Prostate gland (tissue), 2 donors: ENCODE measurements at regions not wholly inside any gene's neighbourhood (a gene's known extent, or its start where the extent isn't known, plus 50 kb on each side); places are given as distances from the start of the nearest gene placed in this dataset.

Experiments used
- DNase-seq: peaks from one replicate; pipeline ENCODE4 v3.0.0-alpha.2; 2019; ENCODE audit warnings: low spot score
- H3K27ac ChIP-seq, 2 donors: fragments of 200-600 bp; sonication (generic); 2 replicates each; pipeline ENCODE4 v1.5.1; 2017 to 2019
- H3K27me3 ChIP-seq: fragments of 200-600 bp; sonication (generic); replicated peaks from 2 replicates; pipeline ENCODE4 v1.5.1; 2019; ENCODE audit not compliant: insufficient read depth
- H3K36me3 ChIP-seq, 2 donors: fragments of 200-600 bp; sonication (generic); 1 replicate in 1 of 2; 2 replicates in 1 of 2; pipeline versions ENCODE4 v1.5.1 to v1.8.1; 2017 to 2019
- H3K4me1 ChIP-seq: fragments of 200-600 bp; sonication (generic); replicated peaks from 2 replicates; pipeline ENCODE4 v1.5.1; 2019
- H3K4me3 ChIP-seq, 2 donors: fragments of 200-600 bp; sonication (generic); 2 replicates each; pipeline ENCODE4 v1.5.1; 2017 to 2019
- H3K9me3 ChIP-seq: fragments of 200-600 bp; sonication (generic); 2 replicates; pipeline ENCODE4 v1.5.1; 2017
- POLR2A ChIP-seq: fragments of 450-650 bp; IDR thresholded peaks from one replicate; pipeline ENCODE4 v1.6.1; 2016; ENCODE audit warnings: antibody characterized with exemption, mild to moderate bottlenecking
- POLR2AphosphoS5 ChIP-seq: sonication (generic); formaldehyde crosslinking; IDR thresholded peaks from one replicate; pipeline ENCODE4 v1.6.1; 2017; ENCODE audit warnings: antibody characterized with exemption
- WGBS: methylation state at CpG from one replicate; pipeline ENCODE4 v1.1.5; 2018; 5-methylcytosine and 5-hydroxymethylcytosine counted together
- intact Hi-C: fragments of 100-400 bp; cut with DNase I; formaldehyde crosslinking; loops from one replicate; pipeline ENCODE4 v1.14.2; 2022
- TF ChIP-seq, protein P1 (sequence below), 4 experiments: fragments of 200-600 bp in 2 of 4; fragments of 450-650 bp in 2 of 4; sonication (generic) in 2 of 4; IDR thresholded peaks; 1 replicate in 3 of 4; 2 replicates in 1 of 4; pipeline ENCODE4 v1.5.1; 2016 to 2019; ENCODE audit warnings: antibody characterized with exemption in 4 of 4, mild to moderate bottlenecking in 2 of 4, moderate library complexity in 2 of 4

DNA sequence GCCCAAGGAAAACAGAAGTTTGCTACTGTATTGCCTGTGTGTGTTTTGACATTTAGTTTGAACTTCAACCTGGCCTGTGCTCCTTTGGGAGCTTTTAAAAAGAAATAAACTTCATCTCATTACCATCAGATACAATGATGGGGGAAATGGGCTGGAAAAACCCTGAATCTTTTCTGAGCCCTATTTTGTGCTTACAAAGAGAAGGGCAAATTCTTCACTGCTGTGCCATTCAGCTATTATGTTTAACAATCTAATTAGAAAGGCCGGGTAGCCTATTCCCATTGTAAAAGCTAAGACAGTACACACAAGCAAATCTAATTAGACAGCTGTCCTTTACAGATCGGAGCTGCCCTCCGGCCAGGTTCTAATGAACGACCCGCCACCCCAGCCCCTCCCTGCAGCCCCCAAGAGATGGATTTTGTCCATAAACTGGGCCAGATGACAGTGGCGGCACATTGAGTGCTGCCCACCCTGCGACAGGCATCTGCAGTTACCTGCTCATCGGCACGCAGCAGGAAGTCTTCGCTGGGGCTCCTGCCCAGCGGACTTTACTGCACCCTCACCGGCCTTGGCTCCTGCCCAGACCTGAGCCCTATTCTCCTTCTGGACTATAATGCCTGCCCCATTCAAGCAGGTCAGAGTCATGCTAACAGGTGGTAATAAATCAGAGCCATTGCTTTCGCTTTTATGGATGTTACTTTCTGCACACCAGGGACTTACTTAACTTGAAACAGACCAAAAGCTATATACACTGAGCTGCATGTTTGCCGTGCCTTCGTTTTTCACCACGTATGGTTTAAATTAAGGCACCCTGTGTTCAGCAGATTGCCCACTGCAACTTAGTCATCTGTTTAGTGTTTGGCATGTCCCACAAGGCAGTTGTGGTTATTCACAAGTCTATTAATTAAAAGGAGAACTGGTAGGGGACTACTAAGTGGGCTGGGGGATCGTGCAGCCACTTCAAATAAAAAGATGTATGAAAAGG, 549.6 kb downstream of the FGF9 start:
- TF ChIP-seq, protein P1, sequence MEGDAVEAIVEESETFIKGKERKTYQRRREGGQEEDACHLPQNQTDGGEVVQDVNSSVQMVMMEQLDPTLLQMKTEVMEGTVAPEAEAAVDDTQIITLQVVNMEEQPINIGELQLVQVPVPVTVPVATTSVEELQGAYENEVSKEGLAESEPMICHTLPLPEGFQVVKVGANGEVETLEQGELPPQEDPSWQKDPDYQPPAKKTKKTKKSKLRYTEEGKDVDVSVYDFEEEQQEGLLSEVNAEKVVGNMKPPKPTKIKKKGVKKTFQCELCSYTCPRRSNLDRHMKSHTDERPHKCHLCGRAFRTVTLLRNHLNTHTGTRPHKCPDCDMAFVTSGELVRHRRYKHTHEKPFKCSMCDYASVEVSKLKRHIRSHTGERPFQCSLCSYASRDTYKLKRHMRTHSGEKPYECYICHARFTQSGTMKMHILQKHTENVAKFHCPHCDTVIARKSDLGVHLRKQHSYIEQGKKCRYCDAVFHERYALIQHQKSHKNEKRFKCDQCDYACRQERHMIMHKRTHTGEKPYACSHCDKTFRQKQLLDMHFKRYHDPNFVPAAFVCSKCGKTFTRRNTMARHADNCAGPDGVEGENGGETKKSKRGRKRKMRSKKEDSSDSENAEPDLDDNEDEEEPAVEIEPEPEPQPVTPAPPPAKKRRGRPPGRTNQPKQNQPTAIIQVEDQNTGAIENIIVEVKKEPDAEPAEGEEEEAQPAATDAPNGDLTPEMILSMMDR (IDR thresholded peaks at IDR 0.05), result no peak
- TF ChIP-seq POLR2AphosphoS5 (no peak), POLR2A (no peak)
- WGBS, result 48% methylated on average over 16 of the region's 17 CpGs
- Histone ChIP-seq H3K27me3 (no peaks in the 10 kb centered on the region), H3K36me3 (no peaks in the 10 kb centered on the region), H3K27ac (no peak overlapping the region), H3K4me3 (no peak overlapping the region), H3K4me1 (no peaks in the 10 kb centered on the region), H3K9me3 (no peaks in the 10 kb centered on the region)
- DNase-seq, result no peak
- intact Hi-C loops, result no loop called here

DNA sequence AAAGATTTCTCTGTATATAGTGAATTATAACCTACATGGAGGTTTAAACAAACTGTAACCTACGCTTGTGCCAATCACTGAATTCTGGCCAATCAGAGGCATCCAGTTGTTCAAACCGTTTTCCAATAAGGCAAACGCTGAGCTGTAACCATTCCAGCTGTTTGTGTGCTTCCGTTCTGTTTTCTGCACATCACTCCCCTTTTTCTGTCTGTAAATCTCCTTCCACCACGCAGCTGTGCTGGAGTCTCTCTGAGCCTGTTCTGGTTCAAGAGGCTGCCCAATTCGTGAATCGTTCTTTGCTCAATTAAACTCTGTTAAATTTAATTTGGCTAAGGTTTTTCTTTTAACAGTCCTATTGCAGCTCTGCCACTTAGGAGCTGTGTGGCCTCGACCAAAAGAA, 552.5 kb downstream of the FGF9 start:
- H3K4me1 ChIP-seq, result no peaks in the 10 kb centered on the region
- intact Hi-C loops, result no loop called here
- H3K27ac ChIP-seq, result no peak overlapping the region
- no peaks in the 10 kb centered on the region for H3K36me3 ChIP-seq
- WGBS, result 79% methylated on average over 8 of the region's 8 CpGs
- H3K4me3 ChIP-seq, result no peak overlapping the region
- H3K9me3 ChIP-seq, result no peaks in the 10 kb centered on the region
- no peak for DNase-seq
- H3K27me3 ChIP-seq, result no peaks in the 10 kb centered on the region
- TF ChIP-seq POLR2A, result no peak
- TF ChIP-seq POLR2AphosphoS5, result no peak
- TF ChIP-seq, protein P1 (IDR thresholded peaks at IDR 0.05), result no peak

DNA sequence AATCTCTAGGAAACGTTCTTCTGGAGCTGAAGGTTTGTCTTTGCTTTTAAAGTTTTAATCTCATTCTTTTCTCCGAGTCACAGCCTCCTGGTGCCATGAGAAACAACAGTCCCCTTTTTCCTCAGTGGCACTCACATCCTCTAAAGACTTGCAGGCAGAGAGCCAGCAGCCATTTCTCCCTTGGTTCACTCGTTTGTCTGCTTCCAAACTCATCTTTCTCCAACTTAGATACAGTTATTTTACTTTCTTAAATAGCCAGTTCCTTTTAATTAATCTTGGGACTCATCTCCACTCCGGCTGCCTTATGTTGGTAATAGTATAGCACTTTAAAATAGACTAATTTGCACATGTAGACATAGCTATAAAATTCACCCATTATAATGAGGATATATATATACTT, 555.2 kb downstream of the FGF9 start:
- WGBS, result 49% methylated on average over 4 of the region's 4 CpGs
- intact Hi-C loops, result no loop called here
- Histone ChIP-seq H3K27me3 (no peaks in the 10 kb centered on the region), H3K4me1 (no peaks in the 10 kb centered on the region), H3K9me3 (no peaks in the 10 kb centered on the region), H3K36me3 (no peaks in the 10 kb centered on the region), H3K4me3 (no peak overlapping the region), H3K27ac (no peak overlapping the region)
- TF ChIP-seq POLR2A (no peak), POLR2AphosphoS5 (no peak)
- TF ChIP-seq, protein P1 (IDR thresholded peaks at IDR 0.05), result no peak
- no peak for DNase-seq

DNA sequence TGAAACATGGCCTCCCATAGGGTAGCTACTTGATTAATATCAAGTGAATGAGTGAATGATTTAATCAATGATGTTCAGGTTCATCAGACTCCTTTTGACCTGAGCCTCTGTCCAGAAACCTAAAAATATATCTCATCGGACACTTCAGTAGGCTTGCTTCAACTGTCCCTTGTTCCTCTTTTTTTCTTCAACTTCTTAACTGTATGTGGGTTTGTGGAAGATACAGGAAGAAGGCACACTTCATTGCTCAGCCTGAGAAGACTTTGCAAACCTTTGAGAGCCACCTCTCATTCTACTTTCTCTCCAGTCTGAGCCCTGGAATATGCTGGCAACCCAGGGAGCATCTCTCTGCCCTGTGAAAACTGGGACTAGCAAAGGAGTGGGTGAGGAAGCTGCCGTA, 557.0 kb downstream of the FGF9 start:
- intact Hi-C loops, result no loop called here
- Histone ChIP-seq H3K27me3 (no peaks in the 10 kb centered on the region), H3K27ac (no peak overlapping the region), H3K36me3 (no peaks in the 10 kb centered on the region), H3K9me3 (no peaks in the 10 kb centered on the region), H3K4me3 (no peak overlapping the region), H3K4me1 (no peaks in the 10 kb centered on the region)
- TF ChIP-seq, protein P1 (IDR thresholded peaks at IDR 0.05), result no peak
- TF ChIP-seq POLR2A (no peak), POLR2AphosphoS5 (no peak)
- WGBS, result 90% methylated on average over 2 of the region's 2 CpGs
- no peak for DNase-seq

DNA sequence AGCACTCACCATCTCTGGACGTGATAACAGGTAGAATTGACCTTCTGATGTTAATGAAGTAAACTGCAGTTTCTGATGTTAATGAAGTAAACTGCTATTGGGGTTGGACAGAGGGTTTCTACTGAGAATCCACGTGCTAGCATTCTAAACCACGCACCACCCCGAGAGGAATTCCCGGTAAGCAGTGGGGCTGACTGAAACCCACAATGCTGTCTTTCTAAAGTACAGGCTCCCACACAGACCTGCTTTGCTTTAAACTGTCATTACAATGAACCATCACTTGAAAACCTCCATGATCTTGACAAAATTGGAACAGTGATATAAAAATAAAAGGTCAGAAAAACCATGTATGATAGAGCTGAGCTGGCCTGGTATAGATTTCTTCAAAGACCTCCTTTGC, 559.0 kb downstream of the FGF9 start:
- H3K27me3 ChIP-seq, result no peaks in the 10 kb centered on the region
- no peak for DNase-seq
- no peak overlapping the region for H3K27ac ChIP-seq
- H3K9me3 ChIP-seq, result no peaks in the 10 kb centered on the region
- WGBS, result 92% methylated on average over 5 of the region's 5 CpGs
- H3K4me3 ChIP-seq, result no peak overlapping the region
- no peaks in the 10 kb centered on the region for H3K36me3 ChIP-seq
- H3K4me1 ChIP-seq, result no peaks in the 10 kb centered on the region
- intact Hi-C loops, result no loop called here
- TF ChIP-seq, protein P1 (IDR thresholded peaks at IDR 0.05), result no peak
- no peak for TF ChIP-seq POLR2A
- TF ChIP-seq POLR2AphosphoS5, result no peak
